ENCODE measurements at regions not wholly inside any gene's neighbourhood (a gene's known extent, or its start where the extent isn't known, plus 50 kb on each side); places are given as distances from the start of the nearest gene placed in this dataset.

DNA sequence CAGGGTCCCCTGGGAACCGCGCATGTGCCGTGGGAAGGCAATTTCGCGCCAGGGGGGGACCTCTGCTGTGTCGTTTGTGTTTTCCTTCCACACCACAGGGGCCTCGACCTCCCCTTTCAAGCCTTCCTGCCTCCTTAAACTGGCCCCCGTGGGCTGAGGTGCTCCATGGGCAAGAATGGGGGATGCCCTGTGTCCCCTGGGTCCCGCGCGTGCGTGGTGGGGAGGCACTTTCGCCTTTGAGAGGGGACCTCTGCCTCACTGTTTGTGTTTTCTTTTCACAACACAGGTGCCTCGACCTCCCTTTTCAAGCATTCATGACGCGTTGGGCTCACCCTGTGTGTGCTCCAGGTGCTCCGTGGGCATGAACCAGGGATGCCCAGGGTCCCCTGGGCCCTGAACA is 348.8 kb downstream of the ALG10 start:
- no peak overlapping the region for H3K27ac ChIP-seq (ENCODE audit: low read depth in 2 of 2, low read length in 2 of 2)
- H3K36me3 ChIP-seq (ENCODE audit: control insufficient read depth in 2 of 3, insufficient read depth in 3 of 3, low read length in 3 of 3): no peaks in the 10 kb centered on the region
- FAIRE-seq: no peak
- H3K27me3 ChIP-seq (ENCODE audit: control insufficient read depth, insufficient read depth, low read length): no peaks in the 10 kb centered on the region
- H3K9ac ChIP-seq (ENCODE audit: low read length in 3 of 3): no peak overlapping the region
- DNase-seq: no peak
- no peak overlapping the region for H3K4me3 ChIP-seq (ENCODE audit: low read length in 3 of 3)
- TF ChIP-seq, protein P1, sequence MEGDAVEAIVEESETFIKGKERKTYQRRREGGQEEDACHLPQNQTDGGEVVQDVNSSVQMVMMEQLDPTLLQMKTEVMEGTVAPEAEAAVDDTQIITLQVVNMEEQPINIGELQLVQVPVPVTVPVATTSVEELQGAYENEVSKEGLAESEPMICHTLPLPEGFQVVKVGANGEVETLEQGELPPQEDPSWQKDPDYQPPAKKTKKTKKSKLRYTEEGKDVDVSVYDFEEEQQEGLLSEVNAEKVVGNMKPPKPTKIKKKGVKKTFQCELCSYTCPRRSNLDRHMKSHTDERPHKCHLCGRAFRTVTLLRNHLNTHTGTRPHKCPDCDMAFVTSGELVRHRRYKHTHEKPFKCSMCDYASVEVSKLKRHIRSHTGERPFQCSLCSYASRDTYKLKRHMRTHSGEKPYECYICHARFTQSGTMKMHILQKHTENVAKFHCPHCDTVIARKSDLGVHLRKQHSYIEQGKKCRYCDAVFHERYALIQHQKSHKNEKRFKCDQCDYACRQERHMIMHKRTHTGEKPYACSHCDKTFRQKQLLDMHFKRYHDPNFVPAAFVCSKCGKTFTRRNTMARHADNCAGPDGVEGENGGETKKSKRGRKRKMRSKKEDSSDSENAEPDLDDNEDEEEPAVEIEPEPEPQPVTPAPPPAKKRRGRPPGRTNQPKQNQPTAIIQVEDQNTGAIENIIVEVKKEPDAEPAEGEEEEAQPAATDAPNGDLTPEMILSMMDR (IDR thresholded peaks at IDR 0.05; ENCODE audit: borderline replicate concordance, extremely low read depth, insufficient read depth): no peak
- peaks cover 0 to 15% (median 0%) of the 10 kb centered on the region in 3 donors for H3K9me3 ChIP-seq (ENCODE audit: control insufficient read depth in 2 of 3, insufficient read depth in 1 of 3, low read length in 3 of 3)
- intact Hi-C loops (cut with DNase I): no loop called here
- no peaks in the 10 kb centered on the region for H3K4me1 ChIP-seq (ENCODE audit: control insufficient read depth in 2 of 3, insufficient read depth in 2 of 3, low read depth in 1 of 3, low read length in 3 of 3)

DNA sequence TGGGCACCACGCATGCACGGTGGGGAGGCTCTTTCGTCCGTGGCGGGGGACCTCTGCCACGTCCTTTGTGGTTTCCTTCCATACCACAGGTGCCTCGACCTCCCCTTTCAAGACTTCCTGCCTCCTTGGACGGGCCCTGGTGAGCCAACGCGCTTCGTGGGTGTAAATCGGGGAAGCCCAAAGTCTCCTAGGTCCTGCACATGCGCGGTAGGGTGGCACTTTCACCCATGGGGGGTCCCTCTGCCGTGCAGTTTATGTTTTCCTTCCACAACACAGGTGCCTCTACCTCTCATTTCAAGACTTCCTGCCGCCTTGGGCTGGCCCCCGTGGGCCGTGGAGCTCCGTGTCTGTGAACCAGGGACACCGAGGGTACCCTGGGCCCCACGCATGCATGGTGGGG is 349.7 kb downstream of the ALG10 start:
- Histone ChIP-seq H3K9me3 (ENCODE audit: control insufficient read depth in 2 of 3, insufficient read depth in 1 of 3, low read length in 3 of 3) (peaks cover 0 to 15% (median 0%) of the 10 kb centered on the region in 3 donors), H3K4me1 (ENCODE audit: control insufficient read depth in 2 of 3, insufficient read depth in 2 of 3, low read depth in 1 of 3, low read length in 3 of 3) (no peaks in the 10 kb centered on the region), H3K36me3 (ENCODE audit: control insufficient read depth in 2 of 3, insufficient read depth in 3 of 3, low read length in 3 of 3) (no peaks in the 10 kb centered on the region), H3K27ac (ENCODE audit: low read depth in 2 of 2, low read length in 2 of 2) (no peak overlapping the region), H3K9ac (ENCODE audit: low read length in 3 of 3) (no peak overlapping the region), H3K27me3 (ENCODE audit: control insufficient read depth, insufficient read depth, low read length) (no peaks in the 10 kb centered on the region), H3K4me3 (ENCODE audit: low read length in 3 of 3) (no peak overlapping the region)
- intact Hi-C loops (cut with DNase I): no loop called here
- no peak for FAIRE-seq
- DNase-seq: no peak
- TF ChIP-seq, protein P1 (IDR thresholded peaks at IDR 0.05; ENCODE audit: borderline replicate concordance, extremely low read depth, insufficient read depth): no peak

- H3K27me3 ChIP-seq (ENCODE audit: control insufficient read depth, insufficient read depth, low read length): no peaks in the 10 kb centered on the region
- no peaks in the 10 kb centered on the region for H3K4me1 ChIP-seq (ENCODE audit: control insufficient read depth in 2 of 3, insufficient read depth in 2 of 3, low read depth in 1 of 3, low read length in 3 of 3)
- H3K9ac ChIP-seq (ENCODE audit: low read length in 3 of 3): no peak overlapping the region
- FAIRE-seq (no peak), DNase-seq (no peak)
- peaks cover 0 to 9% (median 0%) of the 10 kb centered on the region in 3 donors for H3K9me3 ChIP-seq (ENCODE audit: control insufficient read depth in 2 of 3, insufficient read depth in 1 of 3, low read length in 3 of 3)
- H3K36me3 ChIP-seq (ENCODE audit: control insufficient read depth in 2 of 3, insufficient read depth in 3 of 3, low read length in 3 of 3): no peaks in the 10 kb centered on the region
- no peak overlapping the region for H3K4me3 ChIP-seq (ENCODE audit: low read length in 3 of 3)
- H3K27ac ChIP-seq (ENCODE audit: low read depth in 2 of 2, low read length in 2 of 2): no peak overlapping the region
- intact Hi-C loops (cut with DNase I): no loop called here
- TF ChIP-seq, protein P1 (IDR thresholded peaks at IDR 0.05; ENCODE audit: borderline replicate concordance, extremely low read depth, insufficient read depth): no peak
These were observed 351.6 kb downstream of the ALG10 start for GRCh38 chr12:34373926-34374325.

- Histone ChIP-seq H3K27ac (ENCODE audit: low read depth in 2 of 2, low read length in 2 of 2) (no peak overlapping the region), H3K9me3 (ENCODE audit: control insufficient read depth in 2 of 3, insufficient read depth in 1 of 3, low read length in 3 of 3) (peaks cover 0 to 9% (median 0%) of the 10 kb centered on the region in 3 donors), H3K4me1 (ENCODE audit: control insufficient read depth in 2 of 3, insufficient read depth in 2 of 3, low read depth in 1 of 3, low read length in 3 of 3) (no peaks in the 10 kb centered on the region), H3K27me3 (ENCODE audit: control insufficient read depth, insufficient read depth, low read length) (no peaks in the 10 kb centered on the region), H3K9ac (ENCODE audit: low read length in 3 of 3) (no peak overlapping the region), H3K36me3 (ENCODE audit: control insufficient read depth in 2 of 3, insufficient read depth in 3 of 3, low read length in 3 of 3) (no peaks in the 10 kb centered on the region), H3K4me3 (ENCODE audit: low read length in 3 of 3) (no peak overlapping the region)
- FAIRE-seq (no peak), DNase-seq (no peak)
- intact Hi-C loops (cut with DNase I): no loop called here
- TF ChIP-seq, protein P1 (IDR thresholded peaks at IDR 0.05; ENCODE audit: borderline replicate concordance, extremely low read depth, insufficient read depth): no peak
These were observed 354.0 kb downstream of the ALG10 start for GRCh38 chr12:34376133-34376799.
